Skeletal muscle tissue (tissue), 3 donors: ENCODE measurements at regions not wholly inside any gene's neighbourhood (a gene's known extent, or its start where the extent isn't known, plus 50 kb on each side); places are given as distances from the start of the nearest gene placed in this dataset.

Experiments
- H3K27ac ChIP-seq: one replicate; pipeline ENCODE4 v1.7.0; 2013; ENCODE audit warnings: mild to moderate bottlenecking, low read depth, low read length, inconsistent platforms
- H3K27me3 ChIP-seq, 3 donors: one replicate each; pipeline ENCODE4 v1.7.0; 2013; ENCODE audit warnings: low read length in 3 of 3; ENCODE audit not compliant: control insufficient read depth in 3 of 3, insufficient read depth in 3 of 3
- H3K36me3 ChIP-seq, 3 donors: one replicate each; pipeline ENCODE4 v1.7.0; 2013; ENCODE audit warnings: low read length in 3 of 3; ENCODE audit not compliant: control insufficient read depth in 3 of 3, insufficient read depth in 3 of 3
- H3K4me1 ChIP-seq, 3 donors: one replicate each; pipeline ENCODE4 v1.7.0; 2013; ENCODE audit warnings: low read length in 3 of 3, mild to moderate bottlenecking in 3 of 3; ENCODE audit not compliant: control insufficient read depth in 3 of 3, insufficient read depth in 3 of 3
- H3K4me3 ChIP-seq, 3 donors: one replicate each; pipeline ENCODE4 v1.7.0; 2013; ENCODE audit warnings: low read length in 3 of 3
- H3K9ac ChIP-seq, 3 donors: one replicate each; pipeline ENCODE4 v1.7.0; 2013; ENCODE audit warnings: low read length in 3 of 3, mild to moderate bottlenecking in 3 of 3, moderate library complexity in 2 of 3, low read depth in 1 of 3
- H3K9me3 ChIP-seq, 3 donors: one replicate each; pipeline ENCODE4 v1.7.0; 2013; ENCODE audit warnings: low read length in 3 of 3; ENCODE audit not compliant: control insufficient read depth in 3 of 3
- donor health status: Osteomylitis.

DNA sequence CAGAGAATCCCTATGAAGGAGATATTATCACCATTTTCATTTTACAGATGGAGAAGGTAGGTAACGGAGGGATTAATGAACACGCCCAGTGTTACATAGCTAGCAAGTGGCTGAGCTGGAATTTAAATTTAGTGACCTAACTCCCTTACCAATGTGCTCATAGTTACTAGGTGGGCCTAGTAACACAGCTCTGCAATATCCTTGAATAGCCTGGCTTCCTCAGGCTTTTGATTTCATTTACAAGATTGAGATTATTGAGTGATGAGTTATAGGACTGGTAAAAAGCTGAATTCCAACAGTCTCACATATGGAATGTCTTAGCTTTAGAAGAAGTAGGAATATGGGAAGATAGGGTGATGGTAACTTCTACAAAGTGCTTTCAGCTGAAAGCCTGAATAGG, 336.3 kb upstream of the KIF2A start:
- Histone ChIP-seq H3K4me3 (no peak overlapping the region), H3K9me3 (no peaks in the 10 kb centered on the region), H3K27ac (no peak overlapping the region), H3K36me3 (no peaks in the 10 kb centered on the region), H3K9ac (no peak overlapping the region), H3K27me3 (no peaks in the 10 kb centered on the region), H3K4me1 (no peaks in the 10 kb centered on the region)

DNA sequence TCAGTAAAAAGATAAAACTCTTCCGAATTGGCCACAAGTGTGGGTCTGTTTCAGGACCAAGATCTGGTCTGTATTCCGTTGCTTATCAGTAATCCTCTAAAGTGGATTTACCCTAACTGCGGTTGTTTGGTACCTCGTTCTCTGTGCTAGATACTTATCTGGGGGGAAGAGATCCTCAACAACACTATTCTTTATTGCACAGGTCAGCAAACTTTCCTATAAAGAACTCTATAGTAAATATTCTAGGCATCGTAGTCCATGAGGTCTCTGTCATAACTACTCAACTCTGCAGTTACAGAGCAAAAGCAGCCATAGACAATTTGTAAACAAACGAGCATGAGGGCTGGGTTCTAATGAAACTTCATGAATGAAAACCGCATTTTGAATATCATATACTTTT, 335.8 kb upstream of the KIF2A start:
- Histone ChIP-seq H3K4me3 (no peak overlapping the region), H3K36me3 (no peaks in the 10 kb centered on the region), H3K9me3 (no peaks in the 10 kb centered on the region), H3K4me1 (no peaks in the 10 kb centered on the region), H3K27ac (no peak overlapping the region), H3K9ac (no peak overlapping the region), H3K27me3 (no peaks in the 10 kb centered on the region)

DNA sequence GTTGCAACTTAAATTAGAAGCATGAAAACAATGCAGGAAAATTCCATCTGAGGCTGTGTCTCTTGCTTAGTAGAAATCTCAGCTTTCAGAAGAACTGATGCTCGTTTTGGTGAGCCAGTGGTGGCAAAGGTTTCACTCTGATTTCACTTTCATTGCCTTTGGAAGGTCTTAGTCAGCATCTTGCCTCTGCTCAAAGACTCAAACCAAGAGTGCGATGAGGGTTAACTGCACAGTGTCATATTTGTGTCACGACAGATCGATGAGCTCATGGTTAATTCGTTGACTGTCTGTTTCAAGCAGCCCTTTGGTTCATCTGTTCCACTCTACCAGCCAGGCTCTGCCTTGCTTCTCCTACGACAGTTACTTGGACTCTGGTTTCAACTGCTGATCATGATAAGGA, 331.3 kb upstream of the KIF2A start:
- H3K27me3 ChIP-seq, result no peaks in the 10 kb centered on the region
- no peak overlapping the region for H3K4me3 ChIP-seq
- no peak overlapping the region for H3K27ac ChIP-seq
- H3K4me1 ChIP-seq, result no peaks in the 10 kb centered on the region
- no peaks in the 10 kb centered on the region for H3K36me3 ChIP-seq
- no peak overlapping the region for H3K9ac ChIP-seq
- H3K9me3 ChIP-seq, result no peaks in the 10 kb centered on the region

DNA sequence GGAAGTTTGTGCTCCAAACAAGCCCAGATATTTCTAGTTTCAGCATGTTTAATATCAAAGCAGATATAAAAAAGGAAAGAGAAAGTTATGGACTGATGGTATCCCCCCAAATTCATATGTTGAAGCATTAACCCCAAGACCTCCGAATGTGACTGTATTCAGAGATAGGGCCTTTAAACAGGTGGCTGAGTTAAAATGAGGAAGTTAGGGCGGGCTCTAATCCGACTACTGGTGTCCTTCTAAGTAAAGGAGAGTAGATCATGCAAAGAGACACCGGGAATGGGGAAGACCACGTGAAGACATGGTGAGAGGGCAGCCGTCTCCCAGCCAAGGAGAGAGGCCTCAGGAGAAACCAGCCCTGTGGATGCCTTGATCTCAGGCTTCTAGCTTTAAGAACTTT, 324.1 kb upstream of the KIF2A start:
- H3K27me3 ChIP-seq, result no peaks in the 10 kb centered on the region
- H3K9ac ChIP-seq, result no peak overlapping the region
- H3K4me1 ChIP-seq, result no peaks in the 10 kb centered on the region
- no peaks in the 10 kb centered on the region for H3K36me3 ChIP-seq
- no peaks in the 10 kb centered on the region for H3K9me3 ChIP-seq
- H3K27ac ChIP-seq, result no peak overlapping the region
- H3K4me3 ChIP-seq, result no peak overlapping the region

- Histone ChIP-seq H3K4me1 (no peaks in the 10 kb centered on the region), H3K9ac (no peak overlapping the region), H3K27ac (no peak overlapping the region), H3K36me3 (no peaks in the 10 kb centered on the region), H3K9me3 (peaks cover 0 to 3% (median 2%) of the 10 kb centered on the region in 3 donors), H3K27me3 (no peaks in the 10 kb centered on the region), H3K4me3 (no peak overlapping the region)
Measured at GRCh38 chr5:61991430-61991829, 314.6 kb upstream of the KIF2A start.

DNA sequence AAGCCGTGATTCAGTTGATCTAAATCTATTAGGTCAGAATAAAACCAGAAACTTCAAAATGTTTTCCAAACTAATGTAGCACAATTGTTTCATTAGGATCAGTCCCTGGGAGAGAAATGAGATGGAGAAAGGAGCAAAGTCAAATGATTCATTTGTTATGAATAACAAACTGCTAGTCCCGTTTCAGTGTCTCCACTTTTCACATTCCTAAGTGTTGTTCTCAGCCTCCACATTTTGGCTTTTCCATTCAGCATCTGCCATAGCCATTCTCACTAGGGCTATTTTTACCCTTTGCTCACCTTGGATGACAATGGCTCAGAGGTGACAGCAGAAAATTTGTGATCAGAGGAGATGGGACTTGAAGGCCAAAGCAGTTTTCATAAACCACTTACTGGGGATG, 314.1 kb upstream of the KIF2A start:
- no peaks in the 10 kb centered on the region for H3K4me1 ChIP-seq
- no peaks in the 10 kb centered on the region for H3K27me3 ChIP-seq
- peaks cover 0 to 3% (median 2%) of the 10 kb centered on the region in 3 donors for H3K9me3 ChIP-seq
- H3K36me3 ChIP-seq, result no peaks in the 10 kb centered on the region
- no peak overlapping the region for H3K9ac ChIP-seq
- no peak overlapping the region for H3K4me3 ChIP-seq
- H3K27ac ChIP-seq, result no peak overlapping the region

DNA sequence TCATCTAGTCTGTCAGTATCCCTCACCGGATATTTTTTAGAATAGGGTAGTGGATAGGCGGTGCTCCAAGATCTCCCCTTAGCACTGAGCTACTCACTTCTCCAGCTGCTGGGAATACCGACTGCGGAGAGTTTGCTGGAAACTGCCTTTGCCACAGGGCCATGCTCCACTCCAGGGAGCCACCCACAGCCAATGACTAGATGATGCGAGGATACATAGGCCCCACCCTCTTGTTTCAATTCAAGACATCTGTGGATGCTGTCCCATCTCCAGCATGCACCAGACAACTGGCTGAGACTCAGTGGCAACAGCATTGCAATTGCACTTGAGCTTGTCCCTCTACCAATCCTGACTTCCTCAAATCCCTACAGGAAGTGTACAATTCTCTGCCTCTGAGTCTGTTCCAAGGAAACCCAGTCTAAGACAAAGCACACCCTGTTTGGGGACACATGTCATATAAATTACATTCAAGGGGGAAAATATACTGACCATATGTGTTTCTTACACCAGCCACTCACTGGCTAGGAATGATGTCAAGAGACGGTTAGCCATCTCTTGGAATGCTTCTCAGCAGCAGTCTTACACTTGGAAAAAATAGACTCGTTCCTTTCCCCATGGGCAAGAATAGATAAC, 312.6 kb upstream of the KIF2A start:
- Histone ChIP-seq H3K27me3 (no peaks in the 10 kb centered on the region), H3K4me1 (no peaks in the 10 kb centered on the region), H3K9ac (no peak overlapping the region), H3K36me3 (no peaks in the 10 kb centered on the region), H3K4me3 (no peak overlapping the region), H3K9me3 (no peaks in the 10 kb centered on the region), H3K27ac (no peak overlapping the region)

DNA sequence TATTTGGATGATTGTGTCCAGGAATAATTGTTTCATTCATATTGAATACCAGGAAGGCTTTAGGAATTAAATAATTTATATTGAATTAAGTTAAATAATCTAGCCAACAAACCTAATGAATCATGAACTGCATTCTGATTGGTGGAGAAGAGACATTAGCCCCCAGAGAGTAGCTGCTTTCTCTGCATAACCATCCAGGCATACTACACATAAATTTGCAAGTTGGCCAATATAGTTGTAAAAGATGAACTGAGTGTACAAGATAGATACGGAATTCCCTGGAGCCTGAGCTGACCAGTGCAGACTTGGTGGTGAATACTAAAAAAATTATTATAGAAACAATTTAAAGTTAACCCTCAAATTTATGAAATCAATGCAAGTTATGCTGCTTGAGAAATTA, 311.8 kb upstream of the KIF2A start:
- no peaks in the 10 kb centered on the region for H3K36me3 ChIP-seq

DNA sequence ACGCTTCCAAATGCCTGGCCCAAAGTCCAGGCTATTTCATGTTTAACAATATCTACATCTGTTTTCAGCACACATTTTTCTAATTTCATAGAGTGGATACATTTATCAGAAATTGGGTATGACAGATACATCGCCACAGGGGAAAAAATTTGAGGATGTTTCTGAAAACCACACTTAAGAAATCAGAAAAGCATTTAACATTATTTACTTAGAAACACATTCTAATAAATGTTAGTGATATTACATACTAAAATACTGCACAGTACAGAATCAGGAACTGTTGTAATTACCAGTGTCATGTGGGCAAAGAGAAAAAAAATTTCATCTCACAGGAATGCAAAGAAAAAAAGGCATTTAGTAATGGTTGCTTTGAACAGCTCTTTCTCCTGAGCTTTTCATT, 310.5 kb upstream of the KIF2A start:
- Histone ChIP-seq H3K36me3 (no peaks in the 10 kb centered on the region), H3K4me1 (no peaks in the 10 kb centered on the region), H3K27me3 (no peaks in the 10 kb centered on the region), H3K9ac (no peak overlapping the region), H3K27ac (no peak overlapping the region), H3K9me3 (no peaks in the 10 kb centered on the region), H3K4me3 (no peak overlapping the region)

More for the DNA sequence above, 311.8 kb upstream of the KIF2A start:
- H3K27me3 ChIP-seq, result no peaks in the 10 kb centered on the region
- H3K27ac ChIP-seq, result no peak overlapping the region
- H3K4me1 ChIP-seq, result no peaks in the 10 kb centered on the region
- H3K4me3 ChIP-seq, result no peak overlapping the region
- H3K9ac ChIP-seq, result no peak overlapping the region
- no peaks in the 10 kb centered on the region for H3K9me3 ChIP-seq

DNA sequence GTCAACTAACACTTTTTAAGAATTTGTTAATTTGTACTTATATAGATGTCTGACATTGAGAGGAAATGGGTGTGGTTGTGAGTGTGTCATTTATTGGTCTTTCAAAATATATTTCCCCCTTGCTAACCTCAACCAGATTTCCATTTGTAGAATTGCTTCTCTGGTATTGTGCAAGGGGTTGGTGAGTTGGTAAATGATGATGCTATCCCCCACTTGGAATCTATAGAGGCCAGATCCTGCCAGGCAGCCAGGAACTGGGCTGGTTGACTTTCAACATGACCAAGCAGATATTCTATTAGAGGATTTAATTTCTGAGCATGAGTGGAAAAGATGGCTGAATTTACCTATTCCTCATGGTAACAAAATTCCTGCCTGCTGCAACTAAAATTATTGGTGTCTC, 306.6 kb upstream of the KIF2A start:
- Histone ChIP-seq H3K36me3 (no peaks in the 10 kb centered on the region), H3K27ac (no peak overlapping the region), H3K27me3 (no peaks in the 10 kb centered on the region), H3K4me1 (no peaks in the 10 kb centered on the region), H3K9ac (no peak overlapping the region), H3K4me3 (no peak overlapping the region), H3K9me3 (no peaks in the 10 kb centered on the region)

DNA sequence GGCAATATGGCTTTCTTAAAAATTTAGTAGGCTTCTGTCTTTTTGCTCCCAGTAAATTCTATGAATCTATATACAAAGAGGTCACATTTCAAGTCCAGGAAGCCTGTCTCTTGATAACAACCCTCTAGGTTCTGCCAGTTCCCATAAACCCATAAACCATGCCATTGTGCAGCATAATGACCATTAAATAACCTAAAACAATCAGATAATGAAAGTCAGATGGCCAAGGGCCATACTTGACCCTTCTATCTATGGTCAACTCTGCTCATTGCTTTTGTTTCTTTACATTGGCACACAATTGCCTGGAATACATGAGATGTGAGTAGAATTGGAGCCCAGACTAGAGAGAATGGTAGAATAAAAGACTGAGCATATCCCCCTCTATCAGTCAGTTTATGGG, 305.4 kb upstream of the KIF2A start:
- Histone ChIP-seq H3K27ac (no peak overlapping the region), H3K27me3 (peaks cover 0 to 1% (median 0%) of the 10 kb centered on the region in 3 donors), H3K4me3 (no peak overlapping the region), H3K9ac (no peak overlapping the region), H3K36me3 (no peaks in the 10 kb centered on the region), H3K4me1 (no peaks in the 10 kb centered on the region), H3K9me3 (no peaks in the 10 kb centered on the region)
